Jurkat, Clone E6-1 (cell line): ENCODE measurements at regions not wholly inside any gene's neighbourhood (a gene's known extent, or its start where the extent isn't known, plus 50 kb on each side); places are given as distances from the start of the nearest gene placed in this dataset.

Source experiments
- DNase-seq: peaks from one replicate; pipeline ENCODE4 v3.0.0-alpha.2; 2011; ENCODE audit warnings: low read depth, low spot score
- H3K4me3 ChIP-seq: 2 replicates; pipeline ENCODE4 v1.5.1; 2011; ENCODE audit warnings: mild to moderate bottlenecking, low read length, control low read depth, moderate library complexity

GRCh38 chr5:6000867-6001266 lies 377.5 kb downstream of the MED10 start:
- DNase-seq = no peak
- H3K4me3 ChIP-seq = no peak overlapping the region

DNA sequence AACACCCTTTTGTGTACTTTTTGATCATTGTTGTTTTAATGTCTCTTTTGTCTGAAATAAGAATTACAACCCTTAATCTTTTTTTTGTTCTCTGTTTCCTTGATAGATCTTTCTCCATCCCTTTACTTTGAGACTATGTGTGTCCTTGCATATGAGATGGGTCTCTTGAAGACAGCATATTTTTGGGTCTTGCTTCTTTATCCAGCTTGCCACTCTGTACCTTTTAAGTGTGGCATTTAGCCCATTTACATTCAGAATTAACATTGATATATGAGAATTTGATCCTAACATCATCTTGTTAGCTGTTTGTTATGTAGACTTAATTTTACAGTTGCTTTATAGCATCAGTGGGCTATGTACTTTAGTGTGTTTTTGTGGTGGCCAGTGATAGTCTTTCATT lies 382.5 kb downstream of the MED10 start:
- no peak overlapping the region for H3K4me3 ChIP-seq
- no peak for DNase-seq

DNA sequence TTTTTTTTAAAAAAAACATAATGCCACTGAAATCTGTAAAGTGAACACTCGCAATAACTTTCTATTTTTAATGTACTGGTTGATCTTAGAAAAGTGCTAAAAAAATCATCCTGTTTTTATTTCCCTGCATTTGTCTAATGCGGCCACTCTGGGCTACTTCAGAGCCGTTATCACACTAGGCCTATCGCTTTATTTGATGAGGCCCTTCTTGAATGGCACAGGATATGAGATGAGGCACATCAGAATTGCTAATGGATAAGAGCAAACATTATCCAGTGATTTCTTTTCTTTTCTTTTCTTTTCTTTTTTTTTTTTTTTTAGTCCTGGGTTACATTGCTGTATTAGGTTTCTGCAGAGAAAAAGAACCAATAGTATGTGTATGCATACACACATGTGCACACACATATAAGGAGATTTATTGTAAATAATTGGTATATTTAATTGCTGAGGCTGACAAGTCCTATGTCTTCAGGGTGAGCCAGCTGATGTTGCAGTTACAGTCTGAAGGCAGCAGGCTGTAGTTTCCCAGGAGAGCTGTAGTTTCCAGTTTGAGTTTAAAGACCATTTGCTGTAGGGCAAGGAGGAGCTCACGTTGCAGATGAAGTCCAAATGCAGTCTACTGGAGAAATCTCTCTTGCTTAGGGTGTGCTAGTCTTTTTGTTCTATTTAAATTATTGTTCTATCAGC lies 391.7 kb downstream of the MED10 start:
- no peak for DNase-seq
- H3K4me3 ChIP-seq = no peak overlapping the region

DNA sequence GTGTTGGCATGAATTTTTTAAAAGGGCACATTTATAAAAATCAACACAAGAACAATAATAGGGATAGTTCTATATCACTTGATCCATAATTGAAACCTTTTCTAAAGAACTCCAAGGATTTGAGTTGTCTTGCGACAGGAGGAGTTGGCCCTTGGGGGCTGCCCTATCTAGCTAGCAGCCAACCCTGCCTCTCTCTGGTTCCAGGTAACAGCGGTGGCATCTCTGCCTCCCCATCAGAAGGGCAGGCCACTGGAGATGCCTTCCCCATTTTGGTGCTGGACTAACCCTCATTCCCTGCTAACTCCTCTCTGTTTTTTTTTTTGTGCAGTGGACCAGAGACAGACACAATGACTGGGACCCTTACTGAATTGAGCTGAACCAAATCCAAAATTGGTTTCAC lies 393.0 kb downstream of the MED10 start:
- no peak for DNase-seq
- H3K4me3 ChIP-seq = no peak overlapping the region

DNA sequence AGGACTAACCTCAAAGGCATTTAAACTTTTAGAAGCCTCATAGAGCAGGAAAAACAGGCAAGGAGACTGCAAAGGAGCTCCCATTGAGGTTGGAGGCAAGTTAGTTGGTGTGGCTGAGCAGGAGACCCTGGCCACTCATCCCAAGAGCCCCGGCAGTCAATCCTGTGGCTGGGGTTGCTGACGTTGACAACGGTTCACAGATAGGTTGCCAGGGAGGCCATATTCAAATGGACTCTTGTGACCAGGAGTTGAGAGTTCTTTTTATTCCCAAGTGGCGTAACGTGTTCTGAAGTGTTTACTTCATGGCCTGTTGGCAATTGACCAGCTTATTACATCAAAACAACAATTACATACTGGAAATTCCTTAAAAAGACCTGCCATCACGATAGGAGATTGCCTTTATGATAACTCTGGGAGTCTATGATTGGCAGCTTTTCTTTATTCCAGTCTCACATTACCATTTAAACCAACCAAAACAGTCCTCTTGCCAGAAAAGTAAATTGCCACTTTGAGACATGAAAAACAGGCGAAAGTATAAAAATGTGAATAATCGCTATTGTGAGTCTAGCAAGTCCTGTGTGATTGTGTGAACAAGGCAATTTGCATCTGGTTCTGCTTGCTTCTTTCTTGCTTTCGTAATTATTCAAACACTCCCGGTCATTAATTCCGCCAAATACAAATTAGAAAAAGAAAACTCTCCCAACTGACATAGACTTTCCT lies 394.9 kb downstream of the MED10 start:
- H3K4me3 ChIP-seq = no peak overlapping the region
- DNase-seq = no peak

DNA sequence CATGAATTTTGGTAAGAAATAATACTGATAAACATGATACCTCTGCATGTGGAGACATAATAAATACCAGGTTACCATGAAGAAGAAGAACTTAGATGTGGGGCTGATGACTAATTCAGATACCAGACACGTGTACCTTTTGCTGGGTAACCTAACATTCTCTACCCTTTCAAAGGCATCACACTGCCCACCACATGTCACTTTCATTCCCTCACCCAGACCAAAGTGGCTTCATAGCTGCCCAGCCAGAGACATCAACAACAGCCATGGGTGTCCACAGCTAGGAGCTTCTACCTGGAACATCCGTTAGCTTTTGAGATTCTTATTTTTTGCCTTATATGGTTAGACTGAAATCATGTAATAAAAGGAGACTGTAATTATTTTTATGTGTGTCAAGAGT lies 396.8 kb downstream of the MED10 start:
- H3K4me3 ChIP-seq = no peak overlapping the region
- no peak for DNase-seq

- DNase-seq = no peak
- no peak overlapping the region for H3K4me3 ChIP-seq
These were observed 397.8 kb downstream of the MED10 start for GRCh38 chr5:5980538-5980895.

DNA sequence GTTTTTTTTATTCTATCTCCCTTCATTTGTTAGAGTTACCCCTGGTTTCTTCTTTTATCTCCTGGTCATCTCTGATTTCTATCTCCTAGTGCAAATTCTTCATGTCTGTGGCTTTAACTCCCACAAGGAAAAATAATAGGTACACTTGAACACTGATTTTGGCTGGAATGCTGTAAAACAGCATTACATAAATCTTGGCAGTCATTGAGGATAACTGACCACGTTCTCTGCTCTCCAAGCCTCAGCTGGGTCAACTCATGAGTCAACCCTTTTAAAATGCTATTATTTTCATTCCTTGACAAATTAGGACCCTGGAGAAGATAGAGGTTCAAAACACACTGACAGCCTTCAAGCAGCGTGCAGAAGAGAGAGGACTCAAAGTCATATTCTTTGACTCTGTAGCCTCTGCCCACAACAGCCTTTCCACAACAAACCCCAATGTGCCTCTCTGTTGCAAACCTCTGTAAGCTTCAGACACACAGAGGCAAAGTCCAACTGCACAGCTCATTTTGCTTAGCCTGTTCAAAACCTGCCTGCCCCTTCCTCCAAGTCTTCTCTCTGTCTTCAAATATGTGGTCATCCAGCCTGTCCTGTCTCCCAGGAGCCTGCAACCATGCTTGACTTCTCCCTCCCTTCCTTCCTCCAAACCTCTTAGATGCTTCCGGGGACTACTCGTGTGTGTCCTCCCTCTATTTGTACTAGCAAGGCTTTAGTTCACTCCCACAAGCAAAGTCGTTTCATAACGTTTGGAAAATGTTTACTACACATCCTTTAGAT lies 398.4 kb downstream of the MED10 start:
- no peak overlapping the region for H3K4me3 ChIP-seq
- DNase-seq = no peak

- no peak overlapping the region for H3K4me3 ChIP-seq
- no peak for DNase-seq
These were observed 399.0 kb downstream of the MED10 start for GRCh38 chr5:5979377-5979760.

DNA sequence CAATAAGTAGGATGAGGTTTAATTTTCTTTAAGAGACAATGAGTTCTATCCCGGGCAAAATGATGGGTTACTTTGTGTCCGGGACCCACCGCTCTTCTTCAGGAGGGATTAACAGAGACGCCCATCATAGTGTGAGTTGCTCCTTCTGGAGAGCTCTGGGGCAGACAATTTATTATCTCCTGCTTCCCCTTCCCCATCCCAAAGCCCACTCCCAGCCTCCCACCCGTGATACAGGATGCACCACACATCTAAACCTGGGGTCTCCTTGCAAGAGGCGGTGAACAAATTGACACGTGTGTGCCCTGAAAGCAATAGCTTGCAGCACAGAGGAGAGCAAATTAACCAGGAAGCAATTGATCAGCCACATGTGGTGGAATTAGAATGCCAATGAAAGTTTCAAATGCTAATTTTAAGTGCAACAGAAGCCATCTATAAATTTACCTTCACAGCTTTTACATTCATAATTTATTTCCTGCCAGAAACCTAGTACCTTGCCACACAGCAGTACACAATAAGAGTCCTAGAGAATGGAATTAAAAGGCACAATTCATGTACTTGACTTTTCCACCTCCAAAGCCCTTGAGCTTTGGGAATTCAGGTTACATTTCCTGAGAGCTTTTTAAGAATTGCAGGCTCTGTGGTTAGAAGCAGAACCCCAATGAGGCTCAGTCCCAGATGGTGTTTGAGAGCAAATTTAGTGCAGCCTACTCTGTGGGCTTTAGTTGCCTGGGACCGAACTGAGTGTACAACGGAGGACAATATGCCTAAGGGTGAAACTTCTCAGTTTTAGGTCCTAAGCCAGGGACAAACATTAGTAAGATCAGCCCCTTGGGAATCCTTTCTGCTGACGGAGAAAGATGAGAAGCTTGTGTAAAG lies 399.6 kb downstream of the MED10 start:
- no peak for DNase-seq
- H3K4me3 ChIP-seq = no peak overlapping the region

DNA sequence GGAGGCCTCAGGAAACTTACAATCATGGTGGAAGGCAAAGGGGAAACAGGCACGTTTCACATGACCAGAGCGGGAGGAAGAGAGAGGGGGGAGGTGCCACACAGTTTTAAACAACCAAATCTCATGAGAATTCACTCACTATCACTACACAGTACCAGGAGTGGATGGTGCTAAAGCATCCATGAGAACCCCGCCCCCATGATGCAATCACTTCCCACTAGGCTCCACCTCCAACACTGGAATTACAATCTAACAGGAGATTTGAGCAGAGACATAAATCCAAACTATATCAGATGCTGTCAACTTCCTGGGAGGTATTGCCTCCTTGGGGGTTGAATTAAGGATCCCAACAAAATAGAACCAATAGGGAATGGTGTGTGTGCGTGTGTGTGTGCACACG lies 407.1 kb downstream of the MED10 start:
- DNase-seq = no peak
- H3K4me3 ChIP-seq = no peak overlapping the region

DNA sequence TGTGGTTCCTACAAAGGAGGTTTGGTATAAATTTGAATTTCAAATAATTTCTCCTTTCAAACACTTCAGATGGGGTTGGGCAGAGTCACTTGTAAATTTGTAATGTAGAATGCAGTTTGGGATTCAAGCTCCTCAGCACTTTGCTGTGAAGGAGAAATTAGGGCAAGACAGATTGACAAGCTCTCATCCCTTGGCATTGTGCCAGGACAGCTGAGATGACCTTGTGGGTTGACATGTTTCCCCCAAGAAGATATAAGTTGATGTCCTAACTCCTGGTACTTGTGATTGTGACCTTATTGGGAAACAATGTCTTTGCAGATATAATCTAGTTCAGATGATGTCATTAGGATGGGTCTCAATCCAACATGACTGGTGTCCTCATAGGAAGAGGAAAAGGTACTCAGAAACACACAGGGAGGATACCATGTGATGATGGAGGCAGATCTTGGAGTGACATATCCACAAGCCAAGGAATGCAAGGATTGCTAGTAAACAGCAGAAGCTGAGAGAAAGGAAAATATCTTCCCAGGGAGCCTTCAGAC lies 408.3 kb downstream of the MED10 start:
- DNase-seq = no peak
- H3K4me3 ChIP-seq = no peak overlapping the region

GRCh38 chr5:5968981-5969380 lies 409.4 kb downstream of the MED10 start:
- H3K4me3 ChIP-seq = no peak overlapping the region
- DNase-seq = no peak

- no peak overlapping the region for H3K4me3 ChIP-seq
- no peak for DNase-seq
These were observed 410.4 kb downstream of the MED10 start for GRCh38 chr5:5967944-5968343.

DNA sequence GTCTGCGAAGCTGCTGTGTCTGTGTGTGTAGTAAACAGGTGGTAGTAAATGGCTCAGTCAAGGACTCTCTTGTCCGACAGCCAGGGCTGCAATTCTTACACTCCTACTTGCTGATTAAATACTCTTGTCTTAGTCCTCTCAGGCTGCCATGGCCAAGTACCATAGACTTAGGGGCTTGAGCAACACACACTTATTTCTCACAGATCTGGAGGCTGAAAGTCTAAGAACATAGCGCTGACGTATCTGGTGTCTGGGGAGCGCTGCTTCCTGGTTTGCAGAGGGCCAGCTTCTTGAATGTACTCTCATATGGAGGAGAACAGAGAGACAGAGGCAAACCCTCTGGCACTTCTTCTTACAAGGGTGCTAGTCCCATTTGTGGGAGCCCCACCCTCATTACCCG lies 411.0 kb downstream of the MED10 start:
- DNase-seq = no peak
- no peak overlapping the region for H3K4me3 ChIP-seq

- no peak overlapping the region for H3K4me3 ChIP-seq
- no peak for DNase-seq
These were observed 413.2 kb downstream of the MED10 start for GRCh38 chr5:5965132-5965531.

- no peak for DNase-seq
These were observed 414.0 kb downstream of the MED10 start for GRCh38 chr5:5964347-5964746.

DNA sequence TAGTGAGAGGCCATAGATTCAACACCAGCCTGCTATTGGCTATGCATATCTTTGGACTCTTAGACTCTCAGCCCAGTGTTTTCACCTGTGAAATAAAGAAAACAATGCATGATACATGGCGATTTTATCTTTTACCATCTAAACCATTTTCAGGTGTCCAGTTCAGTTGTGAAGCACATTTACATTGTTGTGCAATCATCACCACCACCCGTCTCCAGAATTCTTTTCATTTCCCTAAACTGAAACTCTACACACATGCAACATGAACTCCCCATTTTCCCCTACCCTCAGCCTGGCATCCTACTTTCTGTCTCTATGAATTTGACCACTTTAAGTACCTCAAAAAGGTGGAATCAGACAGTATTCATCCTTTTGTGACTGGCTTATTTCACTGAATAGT lies 420.6 kb downstream of the MED10 start:
- DNase-seq = no peak
- no peak overlapping the region for H3K4me3 ChIP-seq

More at GRCh38 chr5:5964347-5964746, 414.0 kb downstream of the MED10 start:
- H3K4me3 ChIP-seq = no peak overlapping the region

DNA sequence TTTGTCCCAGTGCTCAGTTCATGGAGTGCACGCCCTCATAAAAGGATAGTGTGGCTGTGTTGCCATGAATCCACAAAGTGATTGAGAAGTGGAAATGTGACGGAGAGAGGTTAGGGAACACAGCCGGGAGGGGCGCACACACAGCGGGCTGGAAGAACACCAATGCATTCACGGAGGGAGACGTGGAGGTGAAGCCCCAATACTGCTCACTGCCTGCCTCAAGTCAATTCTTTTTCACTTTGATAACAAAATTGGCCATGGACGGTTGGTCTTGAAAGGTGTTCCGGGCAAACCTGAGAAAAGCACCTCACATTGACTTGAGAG lies 424.1 kb downstream of the MED10 start:
- H3K4me3 ChIP-seq = no peak overlapping the region
- no peak for DNase-seq
